Activated CD8-positive, alpha-beta memory T cell treated with anti-CD3 and anti-CD28 coated beads, Interleukin-2, amount 50 U/mL, for 4 hours (primary cell): ENCODE measurements at regions not wholly inside any gene's neighbourhood (a gene's known extent, or its start where the extent isn't known, plus 50 kb on each side); places are given as distances from the start of the nearest gene placed in this dataset.

Experiments used
- DNase-seq: peaks from one replicate; pipeline ENCODE4 v3.0.0-alpha.2; 2020

GRCh38 chr16:80355335-80355734 is 185.5 kb upstream of the DYNLRB2 start:
- no peak for DNase-seq

- no peak for DNase-seq
These were observed 190.7 kb upstream of the DYNLRB2 start for GRCh38 chr16:80350061-80350460.

- no peak for DNase-seq
These were observed 192.9 kb upstream of the DYNLRB2 start for GRCh38 chr16:80347900-80348299.

- no peak for DNase-seq
These were observed 193.8 kb upstream of the DYNLRB2 start for GRCh38 chr16:80347002-80347401.

GRCh38 chr16:80346111-80346632 is 194.6 kb upstream of the DYNLRB2 start:
- no peak for DNase-seq

- DNase-seq, result no peak
These were observed 195.1 kb upstream of the DYNLRB2 start for GRCh38 chr16:80345701-80346100.

GRCh38 chr16:80344570-80344969 is 196.2 kb upstream of the DYNLRB2 start:
- DNase-seq, result no peak

- no peak for DNase-seq
These were observed 199.5 kb upstream of the DYNLRB2 start for GRCh38 chr16:80341263-80341662.

GRCh38 chr16:80337786-80338185 is 203.0 kb upstream of the DYNLRB2 start:
- no peak for DNase-seq

- DNase-seq, result no peak
These were observed 210.0 kb upstream of the DYNLRB2 start for GRCh38 chr16:80330803-80331202.

- DNase-seq, result no peak
These were observed 210.6 kb upstream of the DYNLRB2 start for GRCh38 chr16:80330150-80330549.

- DNase-seq, result no peak
These were observed 213.1 kb upstream of the DYNLRB2 start for GRCh38 chr16:80327740-80328139.

- DNase-seq, result no peak
These were observed 216.4 kb upstream of the DYNLRB2 start for GRCh38 chr16:80324371-80324770.

- DNase-seq, result no peak
These were observed 217.0 kb upstream of the DYNLRB2 start for GRCh38 chr16:80323808-80324195.

GRCh38 chr16:80323187-80323807 is 217.5 kb upstream of the DYNLRB2 start:
- no peak for DNase-seq

- no peak for DNase-seq
These were observed 221.6 kb upstream of the DYNLRB2 start for GRCh38 chr16:80319181-80319580.

GRCh38 chr16:80318107-80318506 is 222.7 kb upstream of the DYNLRB2 start:
- no peak for DNase-seq

- DNase-seq, result no peak
These were observed 223.2 kb upstream of the DYNLRB2 start for GRCh38 chr16:80317599-80318037.

GRCh38 chr16:80317116-80317515 is 223.7 kb upstream of the DYNLRB2 start:
- no peak for DNase-seq

GRCh38 chr16:80314042-80314441 is 226.8 kb upstream of the DYNLRB2 start:
- no peak for DNase-seq

GRCh38 chr16:80309178-80309577 is 231.6 kb upstream of the DYNLRB2 start:
- no peak for DNase-seq

- no peak for DNase-seq
These were observed 235.4 kb upstream of the DYNLRB2 start for GRCh38 chr16:80305410-80305809.

- no peak for DNase-seq
These were observed 237.1 kb upstream of the DYNLRB2 start for GRCh38 chr16:80303691-80304090.

GRCh38 chr16:80300876-80301275 is 239.9 kb upstream of the DYNLRB2 start:
- DNase-seq, result no peak

GRCh38 chr16:80300456-80300855 is 240.3 kb upstream of the DYNLRB2 start:
- DNase-seq, result no peak
